Panc1 (cell line): ENCODE measurements at regions not wholly inside any gene's neighbourhood (a gene's known extent, or its start where the extent isn't known, plus 50 kb on each side); places are given as distances from the start of the nearest gene placed in this dataset.

Experiments
- ATAC-seq: fragments of 200-7000 bp; cut with Tn5 transposase; 2 replicates; pipeline ENCODE4 v1.9.1; 2020; ENCODE audit warnings: mild to moderate bottlenecking, moderate library complexity
- BruUV-seq: library from RNA; stranded (reverse); fragments of 400-500 nt; replicated peaks from 2 replicates; lab custom pipeline; 2021; lab: Mats Ljungman, UMichigan
- CTCF ChIA-PET: fragments of 300-600 bp; sonication (Branson Sonifier 250); formaldehyde crosslinking; loops from one replicate; lab custom pipeline; 2022; ENCODE audit warnings: antibody characterized with exemption; lab: Charles Lee
- POLR2A ChIA-PET: fragments of 300-600 bp; sonication (Branson Sonifier 250); formaldehyde crosslinking; loops from one replicate; lab custom pipeline; 2022; ENCODE audit warnings: antibody characterized with exemption; lab: Charles Lee
- DNase-seq: peaks from one replicate; pipeline ENCODE4 v3.0.0-alpha.2; 2010; ENCODE audit warnings: low read depth, low spot score
- H3K27ac ChIP-seq: 2 replicates; pipeline ENCODE4 v1.5.1; 2011; ENCODE audit warnings: mild to moderate bottlenecking, low read length, inconsistent platforms
- H3K27me3 ChIP-seq: fragments of 200-500 bp; sonication (Bioruptor generic); 2 replicates; pipeline ENCODE4 v1.6.0; 2014; ENCODE audit warnings: low read length, inconsistent platforms; ENCODE audit not compliant: control insufficient read depth, insufficient read depth
- H3K36me3 ChIP-seq: fragments of 200-500 bp; sonication (Bioruptor generic); 2 replicates; pipeline ENCODE4 v1.5.1; 2014; ENCODE audit warnings: inconsistent platforms, mild to moderate bottlenecking, low read length, moderate library complexity; ENCODE audit not compliant: control insufficient read depth, insufficient read depth
- H3K4me1 ChIP-seq: 2 replicates; pipeline ENCODE4 v1.5.1; 2011; ENCODE audit warnings: inconsistent platforms, mild to moderate bottlenecking, low read length, moderate library complexity; ENCODE audit not compliant: control insufficient read depth, insufficient read depth
- H3K4me3 ChIP-seq, 2 experiments: 2 replicates each; pipeline ENCODE4 v1.5.1; 2011 to 2012; ENCODE audit warnings: low read depth in 2 of 2, low read length in 2 of 2, mild to moderate bottlenecking in 2 of 2, inconsistent platforms in 1 of 2, moderate library complexity in 1 of 2
- H3K9me3 ChIP-seq: fragments of 200-500 bp; sonication (Bioruptor generic); 2 replicates; pipeline ENCODE4 v1.5.1; 2014; ENCODE audit warnings: low read depth, mild to moderate bottlenecking, inconsistent platforms, low read length, moderate library complexity; ENCODE audit not compliant: control insufficient read depth, insufficient read depth
- POLR2AphosphoS5 ChIP-seq: IDR thresholded peaks from 2 replicates; pipeline ENCODE4 v1.6.1; 2012; ENCODE audit warnings: mild to moderate bottlenecking, low read depth, low read length, moderate library complexity
- SIN3A ChIP-seq: IDR thresholded peaks from 2 replicates; pipeline ENCODE4 v1.6.1; 2012; ENCODE audit warnings: low read depth, mild to moderate bottlenecking, low read length, moderate library complexity, borderline replicate concordance; ENCODE audit not compliant: insufficient read depth
- TCF7L2 ChIP-seq: IDR thresholded peaks from 2 replicates; pipeline ENCODE4 v1.6.1; 2011; ENCODE audit warnings: mild to moderate bottlenecking, low read depth, low read length, inconsistent platforms
- in situ Hi-C: cut with HindIII; loops from 2 replicates; pipeline ENCODE4 v1.10.0; 2016; ENCODE audit warnings: low sequenced_read_pairs, low pct_unique_long_range_greater_than_20kb
- intact Hi-C: fragments of 100-400 bp; cut with micrococcal nuclease; formaldehyde crosslinking; loops from one replicate; pipeline ENCODE4 v1.10.0; 2022; ENCODE audit not compliant: unreplicated experiment
- TF ChIP-seq, protein P1 (sequence below), 2 experiments: IDR thresholded peaks; 2 replicates each; pipeline ENCODE4 v1.6.1; 2011 to 2012; ENCODE audit warnings: low read depth in 2 of 2, control low read depth in 1 of 2, low read length in 1 of 2, mild to moderate bottlenecking in 1 of 2, moderate library complexity in 1 of 2; ENCODE audit not compliant: insufficient read depth in 1 of 2
- TF ChIP-seq, protein P2 (sequence below): fragments of 450-650 bp; IDR thresholded peaks from 2 replicates; pipeline ENCODE4 v1.5.1; 2017; ENCODE audit warnings: mild to moderate bottlenecking

DNA sequence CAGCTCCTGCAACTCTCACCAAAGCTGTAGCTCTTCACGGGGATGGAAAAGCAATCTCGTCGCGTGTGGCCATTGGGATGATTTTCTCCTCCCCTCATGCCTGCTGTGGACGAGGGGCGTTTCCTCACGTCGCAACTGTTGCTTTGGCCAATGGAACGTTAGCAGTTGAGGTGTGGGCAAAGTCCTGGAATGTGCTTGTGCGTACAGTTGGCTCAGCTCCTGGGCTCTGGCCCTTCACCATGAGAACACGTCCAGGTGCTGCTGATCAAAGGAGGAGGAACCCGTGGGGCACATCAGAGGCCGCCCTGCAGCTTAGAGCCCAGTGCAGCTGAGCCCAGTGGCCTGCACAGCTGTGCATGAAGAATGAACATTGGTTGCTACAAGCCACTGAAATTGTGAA is 186.1 kb downstream of the TJP1 start:
- no peak overlapping the region for H3K27ac ChIP-seq
- no peaks in the 10 kb centered on the region for H3K4me1 ChIP-seq
- DNase-seq (no peak), ATAC-seq (no peak)
- in situ Hi-C loops (no loop called here), intact Hi-C loops (no loop called here)
- POLR2A ChIA-PET: no interaction called here
- no peak overlapping the region for H3K4me3 ChIP-seq
- CTCF ChIA-PET: interaction anchor here (1.0 kb wide), 1 partner anchor 22 kb away, joined by 3 read pairs; no protein-coding TSS in a partner anchor
- no peaks in the 10 kb centered on the region for H3K9me3 ChIP-seq
- no TSS peak for BruUV-seq
- H3K36me3 ChIP-seq: no peaks in the 10 kb centered on the region
- peaks cover 3% of the 10 kb centered on the region; the same call in 1 of the 2 replicates for H3K27me3 ChIP-seq
- TF ChIP-seq SIN3A (no peak), TCF7L2 (no peak), POLR2AphosphoS5 (no peak)
- TF ChIP-seq, protein P1, sequence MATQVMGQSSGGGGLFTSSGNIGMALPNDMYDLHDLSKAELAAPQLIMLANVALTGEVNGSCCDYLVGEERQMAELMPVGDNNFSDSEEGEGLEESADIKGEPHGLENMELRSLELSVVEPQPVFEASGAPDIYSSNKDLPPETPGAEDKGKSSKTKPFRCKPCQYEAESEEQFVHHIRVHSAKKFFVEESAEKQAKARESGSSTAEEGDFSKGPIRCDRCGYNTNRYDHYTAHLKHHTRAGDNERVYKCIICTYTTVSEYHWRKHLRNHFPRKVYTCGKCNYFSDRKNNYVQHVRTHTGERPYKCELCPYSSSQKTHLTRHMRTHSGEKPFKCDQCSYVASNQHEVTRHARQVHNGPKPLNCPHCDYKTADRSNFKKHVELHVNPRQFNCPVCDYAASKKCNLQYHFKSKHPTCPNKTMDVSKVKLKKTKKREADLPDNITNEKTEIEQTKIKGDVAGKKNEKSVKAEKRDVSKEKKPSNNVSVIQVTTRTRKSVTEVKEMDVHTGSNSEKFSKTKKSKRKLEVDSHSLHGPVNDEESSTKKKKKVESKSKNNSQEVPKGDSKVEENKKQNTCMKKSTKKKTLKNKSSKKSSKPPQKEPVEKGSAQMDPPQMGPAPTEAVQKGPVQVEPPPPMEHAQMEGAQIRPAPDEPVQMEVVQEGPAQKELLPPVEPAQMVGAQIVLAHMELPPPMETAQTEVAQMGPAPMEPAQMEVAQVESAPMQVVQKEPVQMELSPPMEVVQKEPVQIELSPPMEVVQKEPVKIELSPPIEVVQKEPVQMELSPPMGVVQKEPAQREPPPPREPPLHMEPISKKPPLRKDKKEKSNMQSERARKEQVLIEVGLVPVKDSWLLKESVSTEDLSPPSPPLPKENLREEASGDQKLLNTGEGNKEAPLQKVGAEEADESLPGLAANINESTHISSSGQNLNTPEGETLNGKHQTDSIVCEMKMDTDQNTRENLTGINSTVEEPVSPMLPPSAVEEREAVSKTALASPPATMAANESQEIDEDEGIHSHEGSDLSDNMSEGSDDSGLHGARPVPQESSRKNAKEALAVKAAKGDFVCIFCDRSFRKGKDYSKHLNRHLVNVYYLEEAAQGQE (IDR thresholded peaks at IDR 0.05; ENCODE audit: insufficient read depth in 1 of 2, low read depth in 2 of 2, low read length in 1 of 2): no peak
- TF ChIP-seq, protein P2, sequence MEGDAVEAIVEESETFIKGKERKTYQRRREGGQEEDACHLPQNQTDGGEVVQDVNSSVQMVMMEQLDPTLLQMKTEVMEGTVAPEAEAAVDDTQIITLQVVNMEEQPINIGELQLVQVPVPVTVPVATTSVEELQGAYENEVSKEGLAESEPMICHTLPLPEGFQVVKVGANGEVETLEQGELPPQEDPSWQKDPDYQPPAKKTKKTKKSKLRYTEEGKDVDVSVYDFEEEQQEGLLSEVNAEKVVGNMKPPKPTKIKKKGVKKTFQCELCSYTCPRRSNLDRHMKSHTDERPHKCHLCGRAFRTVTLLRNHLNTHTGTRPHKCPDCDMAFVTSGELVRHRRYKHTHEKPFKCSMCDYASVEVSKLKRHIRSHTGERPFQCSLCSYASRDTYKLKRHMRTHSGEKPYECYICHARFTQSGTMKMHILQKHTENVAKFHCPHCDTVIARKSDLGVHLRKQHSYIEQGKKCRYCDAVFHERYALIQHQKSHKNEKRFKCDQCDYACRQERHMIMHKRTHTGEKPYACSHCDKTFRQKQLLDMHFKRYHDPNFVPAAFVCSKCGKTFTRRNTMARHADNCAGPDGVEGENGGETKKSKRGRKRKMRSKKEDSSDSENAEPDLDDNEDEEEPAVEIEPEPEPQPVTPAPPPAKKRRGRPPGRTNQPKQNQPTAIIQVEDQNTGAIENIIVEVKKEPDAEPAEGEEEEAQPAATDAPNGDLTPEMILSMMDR: no peak

DNA sequence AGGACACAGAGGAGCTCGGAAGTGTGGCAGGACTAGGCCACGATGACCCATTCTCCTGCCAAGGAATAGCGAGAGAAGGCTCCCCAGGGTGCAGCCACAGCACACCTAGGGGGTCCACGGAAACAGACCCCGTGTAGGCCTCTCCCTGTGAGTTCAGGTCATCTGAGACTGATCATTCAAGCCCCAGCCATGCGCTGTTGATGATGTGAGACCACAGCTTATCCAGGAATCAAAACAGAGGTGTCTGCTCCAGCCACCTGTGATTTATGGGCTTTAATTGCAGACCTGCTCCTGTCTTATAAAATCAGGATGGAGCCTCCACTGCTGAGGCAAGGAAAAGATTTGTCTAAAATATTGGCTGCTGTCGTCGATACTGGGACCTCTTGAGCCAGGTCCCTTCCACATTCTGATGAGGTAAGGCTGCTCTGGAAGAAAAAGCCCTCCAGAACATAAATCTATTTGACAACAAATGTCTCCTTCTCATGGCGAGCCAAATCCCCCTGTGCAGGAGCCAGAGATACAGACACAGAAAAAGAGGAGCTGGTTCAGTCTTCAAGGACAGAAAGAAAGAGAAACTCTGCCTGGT is 186.7 kb downstream of the TJP1 start:
- ChIA-PET CTCF (interaction anchor here (1.0 kb wide), 1 partner anchor 22 kb away, joined by 3 read pairs; no protein-coding TSS in a partner anchor), POLR2A (no interaction called here)
- Histone ChIP-seq H3K4me3 (no peak overlapping the region), H3K27me3 (peaks cover 3% of the 10 kb centered on the region; the same call in 1 of the 2 replicates), H3K27ac (no peak overlapping the region), H3K9me3 (no peaks in the 10 kb centered on the region), H3K36me3 (no peaks in the 10 kb centered on the region), H3K4me1 (no peaks in the 10 kb centered on the region)
- TF ChIP-seq POLR2AphosphoS5 (no peak), TCF7L2 (no peak), SIN3A (no peak)
- TF ChIP-seq, protein P1 (IDR thresholded peaks at IDR 0.05; ENCODE audit: insufficient read depth in 1 of 2, low read depth in 2 of 2, low read length in 1 of 2): no peak
- TF ChIP-seq, protein P2: no peak
- in situ Hi-C loops: no loop called here
- intact Hi-C loops: no loop called here
- ATAC-seq: no peak
- no peak for DNase-seq
- BruUV-seq: no TSS peak
